ENCODE measurements at regions not wholly inside any gene's neighbourhood (a gene's known extent, or its start where the extent isn't known, plus 50 kb on each side); places are given as distances from the start of the nearest gene placed in this dataset.
"Not testable (repeated sequence)": the region's sequence is repeated elsewhere in the genome, so short reads cannot be mapped to it uniquely, and the experiment has no call there.

DNA sequence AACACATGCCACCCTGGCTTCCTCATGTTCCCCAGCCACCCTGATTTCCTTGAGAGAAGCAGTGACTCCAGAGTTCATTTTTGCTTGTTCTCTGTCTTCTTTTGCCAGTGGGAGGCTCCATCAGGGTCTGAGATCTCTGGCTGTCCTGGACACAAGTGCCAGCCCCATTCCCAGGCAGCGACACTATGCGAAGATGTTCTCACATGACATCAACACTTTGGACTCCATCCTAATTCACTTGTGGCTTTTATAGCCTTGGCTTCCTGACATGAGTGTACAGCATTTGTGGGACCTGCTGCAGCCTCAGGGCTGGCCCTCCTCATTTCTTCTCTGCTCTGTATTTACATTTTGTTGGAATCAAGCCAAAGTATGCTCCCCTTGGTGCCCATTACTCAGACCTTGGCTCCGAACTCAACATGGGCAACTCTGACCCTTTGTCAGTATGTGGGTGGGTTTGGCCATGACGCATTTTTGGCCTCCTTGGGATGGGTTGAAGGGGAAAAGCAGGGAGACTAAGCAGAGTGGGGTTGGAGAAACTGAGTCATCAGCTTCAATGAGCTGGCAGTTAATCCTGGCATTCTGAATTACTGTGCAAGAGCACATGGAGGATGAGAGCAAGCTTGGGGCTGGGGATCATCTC is 119.0 kb upstream of the EEF2KMT start:
- no peak for DNase-seq (ENCODE audit: low read depth in 2 of 2)

DNA sequence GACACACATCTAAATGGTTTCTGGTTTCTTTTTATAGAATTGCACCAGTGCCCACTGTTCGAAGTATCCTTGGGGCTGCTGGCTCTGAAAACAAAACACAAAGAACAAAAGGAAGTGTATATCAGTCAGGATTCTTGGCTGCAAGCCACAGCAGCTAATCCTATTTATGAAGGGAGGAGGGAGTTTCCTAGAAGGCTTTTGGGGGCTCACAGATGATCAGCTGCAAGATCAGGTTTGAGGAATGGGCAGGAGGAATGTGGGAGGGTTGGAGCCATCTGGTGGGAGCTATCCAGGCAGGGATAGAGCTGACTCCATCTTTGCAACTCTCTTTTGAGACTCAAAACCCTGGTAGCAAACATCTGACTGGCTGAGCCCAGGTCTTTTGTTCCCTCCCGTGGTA is 118.3 kb upstream of the EEF2KMT start:
- no peak for DNase-seq (ENCODE audit: low read depth in 2 of 2)

DNA sequence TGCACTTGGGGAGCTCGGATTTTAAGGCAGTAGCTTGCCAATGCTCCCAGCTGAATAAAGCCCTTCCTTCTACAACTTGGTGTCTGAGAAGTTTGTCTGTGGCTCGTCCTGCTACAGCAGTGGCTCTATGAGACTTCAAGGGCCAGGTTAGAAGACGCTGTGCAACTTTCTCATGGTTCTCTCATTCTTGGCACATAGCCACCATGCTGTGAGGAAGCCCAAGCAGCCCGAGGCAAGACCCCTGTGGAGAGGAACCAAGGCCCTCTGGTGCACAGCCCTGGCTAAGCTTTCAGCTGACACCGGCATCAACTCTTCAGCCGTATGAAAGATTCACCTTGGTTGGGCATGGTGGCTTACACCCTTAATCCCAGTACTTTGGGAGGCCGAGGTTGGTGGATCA is 116.9 kb upstream of the EEF2KMT start:
- no peak for DNase-seq (ENCODE audit: low read depth in 2 of 2)

DNA sequence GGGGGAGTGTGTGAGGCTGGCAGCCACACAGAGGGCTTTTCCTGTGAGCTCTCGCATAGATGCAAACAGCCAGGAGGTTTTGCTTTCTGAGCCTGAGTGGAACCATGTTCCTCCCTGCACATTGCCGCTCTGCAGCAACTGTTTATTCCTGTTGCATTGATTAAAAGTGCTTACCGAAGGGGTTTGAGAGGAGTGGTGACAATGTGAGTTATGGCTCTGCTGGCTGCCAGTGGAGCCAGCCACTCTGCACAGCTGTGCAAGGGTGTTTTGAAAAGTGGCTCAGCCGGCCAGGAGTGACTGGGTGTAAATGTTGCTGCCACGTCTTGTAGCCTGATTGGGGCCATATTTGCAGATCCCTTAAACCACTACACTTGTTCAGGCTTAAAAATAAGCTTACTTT is 114.9 kb upstream of the EEF2KMT start:
- not testable (repeated sequence) for DNase-seq (ENCODE audit: low read depth in 2 of 2)

DNA sequence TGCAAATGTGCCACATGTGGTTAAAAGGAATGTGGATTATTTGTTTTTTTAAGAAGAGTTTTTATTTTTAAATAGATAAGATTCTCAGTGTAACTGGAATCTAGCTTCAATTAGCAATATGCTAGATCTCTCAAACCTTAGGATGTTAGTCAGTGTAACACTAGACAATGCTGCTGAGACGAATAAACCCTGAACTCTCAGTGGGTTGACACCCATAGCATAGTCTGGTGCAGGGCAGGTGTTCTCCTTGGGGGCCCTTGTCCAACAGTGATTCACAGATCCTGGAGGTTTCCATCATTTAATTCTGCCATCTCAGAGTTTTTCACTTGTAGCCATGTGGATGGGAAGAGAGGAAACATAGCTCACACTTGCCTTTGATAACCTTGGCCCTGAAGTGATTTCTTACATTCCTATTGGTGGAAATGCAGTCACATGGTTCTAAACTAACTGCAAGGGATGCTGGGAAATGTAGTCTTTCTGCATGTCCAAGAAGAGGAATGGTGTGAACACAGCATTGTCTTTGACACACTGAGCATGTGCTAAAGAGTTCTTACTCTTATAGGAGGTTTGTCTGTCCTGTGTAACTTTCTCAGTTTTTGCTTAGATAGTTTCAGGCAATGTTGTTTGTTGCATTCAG is 110.4 kb upstream of the EEF2KMT start:
- not testable (repeated sequence) for DNase-seq (ENCODE audit: low read depth in 2 of 2)

DNA sequence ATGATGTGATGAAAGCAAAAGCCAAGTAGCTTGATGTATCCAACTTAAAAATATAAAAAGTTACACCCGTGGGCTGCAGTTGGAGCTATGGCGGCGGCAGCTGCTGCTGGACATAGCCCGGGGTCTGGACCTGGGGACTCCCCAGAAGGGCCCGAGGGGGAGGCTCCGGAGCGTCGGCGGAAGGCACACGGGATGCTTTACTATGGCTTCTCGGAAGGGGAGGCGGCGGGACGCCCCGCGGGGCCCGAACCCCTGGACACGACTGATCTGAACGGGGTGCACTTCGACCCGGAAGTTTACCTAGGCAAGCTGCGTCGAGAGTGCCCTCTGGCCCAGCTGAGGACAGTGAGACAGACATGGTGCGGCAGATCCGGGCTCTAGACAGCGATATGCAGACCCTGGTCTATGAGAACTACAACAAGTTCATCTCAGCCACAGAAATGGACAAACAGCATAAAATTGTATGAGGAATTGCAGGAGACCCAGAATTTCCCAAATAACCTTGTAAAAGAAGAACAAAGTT is 109.5 kb upstream of the EEF2KMT start:
- no peak for DNase-seq (ENCODE audit: low read depth in 2 of 2)

DNA sequence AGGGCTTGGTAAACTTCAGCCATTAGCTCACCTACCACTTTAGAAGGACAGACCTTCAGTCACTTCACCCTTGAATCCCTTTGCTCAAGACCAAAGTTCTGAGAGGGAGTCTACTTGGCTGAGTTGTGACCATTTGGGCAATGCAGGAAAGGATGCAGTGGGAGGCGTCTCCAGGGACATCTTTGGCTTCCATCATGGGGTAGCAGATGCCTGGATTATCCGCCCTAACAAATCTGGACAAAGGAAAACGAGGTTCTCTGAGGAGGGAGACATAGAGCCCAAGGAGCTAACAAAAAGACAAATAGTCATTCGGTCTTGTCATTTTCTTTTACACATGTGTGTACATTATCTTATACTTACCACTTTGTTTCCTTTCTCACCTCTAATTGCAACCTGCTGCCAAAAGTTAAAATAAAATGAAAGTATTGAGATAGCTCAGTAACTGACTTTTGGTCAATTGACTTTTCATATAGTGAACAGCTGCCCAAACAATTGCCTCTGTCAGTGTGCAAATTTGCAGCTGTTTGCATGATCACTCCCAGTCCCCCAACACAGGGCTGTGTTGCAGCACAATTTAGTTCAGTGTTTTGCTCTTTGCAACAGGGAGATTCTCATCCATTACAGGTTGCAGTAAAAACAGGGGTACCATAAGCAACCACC is 108.9 kb upstream of the EEF2KMT start:
- DNase-seq (ENCODE audit: low read depth in 2 of 2) = no peak

DNA sequence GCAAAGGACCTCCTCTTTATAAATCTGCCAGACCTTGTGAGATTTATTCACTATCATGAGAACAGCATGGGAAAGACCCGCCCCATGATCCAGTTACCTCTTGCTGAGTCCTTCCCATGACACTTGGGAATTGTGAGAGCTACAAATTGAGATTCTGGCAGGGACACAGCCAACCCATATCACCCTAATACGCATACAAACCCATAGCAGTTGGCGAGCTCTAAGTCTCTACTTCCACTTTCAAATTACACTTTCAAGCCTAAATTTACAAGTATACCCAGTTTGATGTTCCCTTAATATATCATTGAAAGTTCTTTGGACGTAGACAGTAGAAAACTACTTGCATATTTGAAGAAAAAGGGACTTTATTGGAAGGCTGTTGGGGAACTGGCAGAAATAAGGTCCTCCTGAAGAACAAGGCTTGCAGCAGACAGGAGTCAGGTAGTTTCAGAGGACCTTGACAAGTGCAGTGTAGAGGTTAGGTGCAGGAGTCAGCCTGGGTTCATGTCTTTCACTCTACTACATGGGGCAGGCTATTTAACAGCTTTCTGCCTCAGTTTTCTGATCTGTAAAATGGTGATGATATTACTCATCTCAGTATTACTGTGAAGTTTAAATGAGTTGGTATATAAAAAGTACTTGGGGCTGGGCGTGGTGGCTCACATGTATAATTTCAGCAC is 107.9 kb upstream of the EEF2KMT start:
- DNase-seq (ENCODE audit: low read depth in 2 of 2) = no peak

DNA sequence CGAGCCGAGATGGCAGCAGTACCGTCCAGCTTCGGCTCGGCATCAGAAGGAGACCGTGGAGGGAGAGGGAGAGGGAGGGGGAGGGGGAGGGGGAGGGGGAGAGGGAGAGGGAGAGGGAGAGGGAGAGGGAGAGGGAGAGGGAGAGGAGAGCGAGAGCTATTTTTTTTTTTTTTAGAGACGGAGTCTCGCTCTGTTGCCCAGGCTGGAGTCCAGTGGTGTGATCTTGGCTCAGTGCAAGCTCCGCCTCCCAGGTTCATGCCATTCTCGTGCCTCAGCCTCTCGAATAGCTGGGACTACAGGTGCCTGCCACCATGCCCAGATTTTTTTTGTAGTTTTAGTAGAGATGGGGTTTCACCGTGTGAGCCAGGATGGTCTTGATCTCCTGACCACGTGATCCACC is 106.1 kb upstream of the EEF2KMT start:
- DNase-seq (ENCODE audit: low read depth in 2 of 2) = not testable (repeated sequence)

DNA sequence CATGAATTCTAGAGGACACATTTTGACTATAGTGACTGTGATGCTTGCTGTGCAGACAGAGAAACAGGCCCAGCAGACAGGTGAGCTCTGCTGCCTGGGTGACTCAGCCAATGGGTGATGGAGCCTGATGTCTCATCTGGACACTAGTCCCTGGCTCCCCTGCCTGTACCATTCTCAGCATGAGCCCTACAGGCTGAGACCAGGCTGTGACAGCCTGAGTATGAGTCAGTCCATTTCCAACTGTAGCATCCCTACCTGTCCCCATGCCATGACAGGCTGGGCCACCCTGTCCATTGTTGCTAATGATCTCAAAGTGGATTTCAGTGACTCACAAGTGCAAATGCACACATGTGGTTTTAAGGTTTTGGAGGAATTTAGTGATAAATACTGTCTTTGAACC is 102.5 kb upstream of the EEF2KMT start:
- no peak for DNase-seq (ENCODE audit: low read depth in 2 of 2)

DNA sequence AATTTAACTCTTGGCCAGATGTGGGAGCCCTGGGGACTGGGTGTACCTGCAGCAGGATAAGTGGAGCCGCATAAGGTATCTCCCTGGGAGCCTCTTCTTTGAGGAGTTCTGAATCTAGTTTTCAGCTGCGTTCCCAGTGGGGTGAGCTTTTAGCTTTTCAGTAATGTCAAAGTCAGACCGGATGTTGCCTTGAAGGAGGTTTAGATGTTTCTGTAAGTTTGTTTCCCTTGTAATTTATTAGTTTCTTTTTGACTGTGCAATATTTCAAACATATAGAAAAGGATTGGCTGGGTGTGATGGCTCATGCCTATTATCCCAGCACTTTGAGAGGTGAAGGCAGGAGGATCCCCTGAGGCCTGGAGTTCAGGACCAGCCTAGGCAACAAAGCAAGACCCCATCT is 98.6 kb upstream of the EEF2KMT start:
- DNase-seq (ENCODE audit: low read depth in 2 of 2) = no peak

DNA sequence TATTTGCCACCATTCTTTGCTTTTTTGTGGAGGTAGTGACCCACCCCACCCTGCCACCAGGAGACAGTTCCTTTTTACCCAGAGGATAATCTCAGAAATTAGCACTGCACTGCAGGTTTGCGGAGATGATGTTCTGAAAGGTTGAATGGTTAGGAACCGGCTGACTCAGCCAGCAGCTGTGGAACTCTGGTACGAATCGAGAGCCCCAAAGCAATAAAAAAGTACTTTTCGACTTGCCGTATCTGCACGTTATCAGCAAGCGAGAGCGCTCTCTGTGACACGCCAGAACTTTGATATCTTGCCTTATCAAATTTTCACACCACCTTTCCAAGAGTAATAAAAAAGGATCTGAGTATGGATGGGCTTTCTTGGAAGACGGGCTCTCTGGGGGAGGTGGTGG is 96.3 kb upstream of the EEF2KMT start:
- no peak for DNase-seq (ENCODE audit: low read depth in 2 of 2)

DNA sequence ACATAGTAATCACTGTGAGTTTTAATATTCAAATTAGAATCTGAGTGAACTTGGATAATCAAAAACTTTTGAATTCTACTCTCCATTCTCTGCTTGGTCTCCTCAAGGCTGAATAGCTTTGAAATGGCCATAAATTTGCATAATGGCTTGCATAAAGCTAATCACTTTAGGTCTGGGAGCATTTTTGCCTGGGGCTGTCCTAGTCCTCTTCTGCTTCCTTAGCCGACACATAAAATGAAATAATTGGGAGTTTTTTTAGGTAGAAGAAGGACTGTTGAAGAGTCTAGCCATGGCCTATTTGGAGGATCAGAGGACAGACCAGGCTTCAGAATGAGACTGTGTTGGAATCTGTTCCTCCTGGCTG is 91.4 kb upstream of the EEF2KMT start:
- no peak for DNase-seq (ENCODE audit: low read depth in 2 of 2)

DNA sequence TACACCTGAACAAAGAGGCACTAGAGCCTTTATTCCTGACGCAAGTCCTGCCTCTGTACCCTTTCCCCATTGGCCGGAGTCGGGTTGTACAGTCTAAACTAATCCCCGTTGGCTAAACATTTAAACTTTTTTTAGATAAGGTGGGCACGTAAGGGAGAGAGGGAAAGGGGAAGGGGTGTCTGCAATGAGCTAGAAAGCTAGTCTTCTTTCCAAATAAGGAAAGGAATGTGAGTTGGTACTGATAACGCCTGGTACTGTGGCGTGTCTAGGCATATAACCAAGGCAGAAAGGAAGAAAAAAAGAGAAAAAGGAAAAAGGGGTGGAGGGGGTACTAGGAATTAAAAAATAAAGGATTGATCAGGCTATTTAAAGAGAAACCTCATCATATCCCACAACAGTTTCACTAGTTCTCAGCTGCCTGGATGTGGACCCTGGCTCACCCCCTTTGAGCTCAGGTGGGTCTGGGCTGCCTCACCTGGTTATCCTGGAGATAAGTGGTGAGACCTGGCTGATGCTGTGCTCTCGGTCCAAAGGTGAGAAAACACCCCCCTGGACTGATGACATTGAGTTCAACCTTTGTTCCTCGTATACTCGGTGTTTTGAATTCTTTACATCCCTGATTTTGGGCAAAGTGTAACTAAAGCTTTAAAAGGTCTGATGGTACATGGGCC is 90.9 kb upstream of the EEF2KMT start:
- DNase-seq (ENCODE audit: low read depth in 2 of 2) = no peak

DNA sequence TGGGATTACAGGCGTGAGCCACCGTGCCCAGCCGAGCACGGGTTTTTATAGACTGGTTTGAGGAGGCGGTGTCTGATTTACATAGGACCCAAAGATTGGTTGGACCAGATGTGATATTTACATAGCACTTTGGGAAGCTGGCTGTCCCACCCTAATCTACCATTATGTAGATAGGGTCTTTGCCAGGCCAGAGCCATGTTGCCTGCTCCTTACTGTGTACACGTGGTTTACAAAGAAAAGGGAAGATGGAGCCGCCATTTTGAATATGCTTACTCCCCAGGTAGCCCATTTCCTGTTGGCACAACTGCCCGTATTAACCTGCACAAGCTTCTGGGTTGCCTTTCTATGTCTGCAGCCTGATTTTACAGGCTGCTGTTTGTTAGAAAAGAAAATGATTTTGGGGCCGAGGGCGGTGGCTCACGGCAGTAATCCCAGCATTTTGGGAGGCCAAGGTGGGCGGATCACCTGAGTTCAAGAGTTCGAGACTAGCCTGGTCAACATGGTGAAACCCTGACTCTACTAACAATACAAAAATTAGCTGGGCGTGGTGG is 89.9 kb upstream of the EEF2KMT start:
- DNase-seq (ENCODE audit: low read depth in 2 of 2) = no peak

DNA sequence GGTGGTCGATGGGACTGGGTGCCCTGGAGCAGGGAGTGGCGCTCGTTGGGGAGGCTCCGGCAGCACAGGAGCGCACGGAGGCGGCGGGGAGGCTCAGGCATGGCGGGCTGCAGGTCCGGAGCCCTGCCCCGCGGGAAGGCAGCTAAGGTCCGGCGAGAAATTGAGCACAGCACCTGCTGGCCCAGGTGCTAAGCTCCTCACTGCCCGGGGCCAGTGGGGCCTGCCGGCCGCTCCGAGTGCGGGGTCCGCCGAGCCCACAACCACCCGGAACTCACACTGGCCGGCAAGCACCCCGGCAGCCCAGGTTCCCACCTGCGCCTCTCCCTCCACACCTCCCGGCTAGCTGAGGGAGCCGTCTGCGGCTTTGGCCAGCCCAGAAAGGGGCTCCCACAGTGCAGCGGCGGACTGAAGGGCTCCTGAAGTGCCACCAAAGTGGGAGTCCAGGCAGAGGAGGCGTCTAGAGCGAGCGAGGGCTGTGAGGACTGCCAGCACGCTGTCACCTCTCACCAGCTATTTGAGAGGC is 88.8 kb upstream of the EEF2KMT start:
- no peak for DNase-seq (ENCODE audit: low read depth in 2 of 2)

DNA sequence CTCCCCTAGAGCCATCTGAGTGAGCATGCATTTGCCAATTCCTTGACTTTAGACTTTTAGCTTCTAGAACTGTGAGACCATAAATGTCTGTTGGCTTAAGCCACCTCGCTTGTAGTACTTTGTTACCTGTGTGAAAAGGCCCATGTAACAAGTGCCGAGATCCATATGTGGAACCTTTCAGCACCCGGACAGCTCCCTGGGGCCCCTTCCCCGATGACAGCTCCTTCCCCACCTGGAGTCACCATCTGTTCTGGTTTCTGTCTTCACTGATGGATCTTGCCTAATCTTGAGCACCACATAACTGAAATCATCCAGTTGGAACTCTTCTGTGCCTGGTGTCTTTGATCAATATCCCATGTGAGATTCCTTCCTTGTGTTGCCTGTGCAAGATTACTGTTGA is 78.9 kb upstream of the EEF2KMT start:
- DNase-seq (ENCODE audit: low read depth in 2 of 2) = no peak

DNA sequence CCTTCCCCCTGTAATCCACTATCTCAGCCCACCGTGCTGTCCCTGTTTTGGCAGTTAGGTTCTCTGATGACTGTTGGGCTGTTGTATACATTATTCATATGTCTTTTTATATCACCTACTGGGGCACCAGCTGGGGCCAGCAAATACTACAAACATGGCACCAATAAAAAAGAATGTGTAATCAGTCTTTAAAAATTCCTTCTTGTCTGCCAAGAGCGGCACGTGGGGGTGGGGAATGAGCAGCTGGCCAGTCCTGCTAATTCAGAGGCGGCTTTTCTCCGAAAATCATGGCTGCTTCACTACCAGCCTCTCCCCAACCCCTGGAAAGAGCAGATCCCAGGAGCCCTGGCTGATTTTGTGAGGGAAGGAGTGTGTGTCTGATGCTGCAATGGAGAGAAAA is 77.7 kb upstream of the EEF2KMT start:
- no peak for DNase-seq (ENCODE audit: low read depth in 2 of 2)

DNA sequence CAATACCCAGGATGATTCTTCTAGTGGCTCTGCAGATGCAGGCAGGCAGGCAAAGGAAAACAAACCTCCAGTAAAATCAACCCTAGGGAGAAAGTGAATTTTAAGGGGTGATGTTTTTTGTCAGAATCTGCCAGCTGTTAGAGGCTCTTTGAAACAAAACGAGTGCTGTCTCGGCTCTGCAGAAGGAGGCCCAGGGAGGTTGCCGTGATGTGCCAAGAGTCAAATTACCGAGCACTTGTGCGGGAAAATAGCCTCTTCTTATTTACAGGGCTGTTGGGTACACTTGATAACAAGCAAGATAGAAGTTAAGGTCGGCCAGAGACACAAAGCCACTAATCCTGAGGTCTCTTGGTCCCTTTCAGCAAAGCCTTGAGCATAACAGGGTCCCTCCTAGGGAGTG is 68.9 kb upstream of the EEF2KMT start:
- DNase-seq (ENCODE audit: low read depth in 2 of 2) = no peak

DNA sequence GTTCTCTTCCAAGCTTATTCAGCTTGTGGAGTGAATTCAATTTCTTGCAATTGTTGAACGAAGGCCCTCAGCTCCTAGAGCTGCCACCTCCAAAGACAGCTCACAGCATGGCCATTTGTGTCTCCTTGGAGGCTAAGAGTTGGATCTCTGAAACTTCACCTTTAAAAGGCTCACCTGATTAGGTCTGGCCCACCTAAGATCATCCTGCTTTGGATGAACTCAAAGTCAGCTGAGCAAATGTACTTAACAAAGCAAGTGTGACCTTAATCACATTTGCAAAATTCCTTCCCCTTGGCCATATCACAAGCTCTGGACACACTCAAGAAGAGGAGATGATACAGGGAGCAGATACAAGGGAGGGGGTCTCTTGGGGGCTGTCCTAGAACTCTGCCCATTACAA is 67.8 kb upstream of the EEF2KMT start:
- not testable (repeated sequence) for DNase-seq (ENCODE audit: low read depth in 2 of 2)

DNA sequence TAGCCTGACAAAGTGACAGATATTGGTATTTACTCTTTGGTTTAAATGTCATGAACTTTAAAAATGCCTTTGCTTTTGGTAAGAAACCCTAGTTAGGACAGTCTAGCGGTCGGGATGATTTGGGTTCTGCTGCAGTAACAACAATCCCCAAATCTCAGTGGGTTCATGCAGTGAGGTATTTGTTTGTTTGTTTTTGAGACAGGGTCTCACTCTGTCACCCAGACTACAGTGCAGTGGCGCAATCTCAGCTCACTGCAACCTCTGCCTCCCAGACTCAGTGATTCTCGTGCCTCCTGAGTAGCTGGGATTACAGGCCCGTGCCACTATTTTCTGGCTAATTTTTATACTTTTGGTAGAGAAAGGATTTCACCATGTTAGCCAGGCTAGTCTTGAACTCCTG is 65.2 kb upstream of the EEF2KMT start:
- not testable (repeated sequence) for DNase-seq (ENCODE audit: low read depth in 2 of 2)

DNA sequence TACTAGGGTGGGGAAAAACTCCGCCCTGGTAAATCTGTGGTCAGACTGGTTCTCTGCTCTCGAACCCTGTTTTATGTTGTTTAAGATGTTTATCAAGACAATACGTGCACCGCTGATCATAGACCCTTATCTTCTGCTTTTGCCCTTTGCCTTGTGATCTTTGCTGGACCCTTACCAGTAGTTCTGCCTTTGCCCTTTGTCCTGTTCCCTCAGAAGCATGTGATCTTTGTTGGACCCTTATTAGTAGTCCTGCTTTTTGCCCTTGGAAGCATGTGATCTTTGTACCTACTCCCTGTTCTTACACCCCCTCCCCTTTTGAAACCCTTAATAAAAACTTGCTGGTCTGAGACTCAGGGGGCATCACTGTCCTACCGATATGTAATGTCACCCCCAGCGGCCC is 64.3 kb upstream of the EEF2KMT start:
- not testable (repeated sequence) for DNase-seq (ENCODE audit: low read depth in 2 of 2)

Measured in stimulated activated CD8-positive, alpha-beta memory T cell treated with anti-CD3 and anti-CD28 coated beads, Interleukin-15, amount 100 ng/mL, for 4 hours (primary cell).